ENCODE measurements at regions not wholly inside any gene's neighbourhood (a gene's known extent, or its start where the extent isn't known, plus 50 kb on each side); places are given as distances from the start of the nearest gene placed in this dataset.

- TF ChIP-seq CTCF (conservative IDR thresholded peaks at IDR 0.05; ENCODE audit: low read depth, low read length) (peak; percentile 75), EZH2 (IDR thresholded peaks at IDR 0.05; ENCODE audit: borderline replicate concordance, low read depth, low read length, poor library complexity, severe bottlenecking) (no peak)
Observed at GRCh38 chr11:15327786-15328231, 213.1 kb downstream of the INSC start.
